ENCODE measurements at regions not wholly inside any gene's neighbourhood (a gene's known extent, or its start where the extent isn't known, plus 50 kb on each side); places are given as distances from the start of the nearest gene placed in this dataset.

GRCh38 chr13:22028831-22029230 lies 358.0 kb downstream of the FGF9 start:
- Histone ChIP-seq H2AFZ (ENCODE audit: low read length) (no peak overlapping the region), H3K23me2 (ENCODE audit: low read depth, low read length) (no peaks in the 10 kb centered on the region), H4K91ac (replicated peaks; ENCODE audit: insufficient read length, low read length) (no peak overlapping the region), H4K5ac (ENCODE audit: insufficient read length, low read depth, low read length) (no peak overlapping the region), H4K20me1 (replicated peaks in 1 of 2; ENCODE audit: control insufficient read depth in 1 of 2, insufficient read depth in 2 of 2, low read length in 2 of 2) (peaks cover 0 to 1% of the 10 kb centered on the region in 2 experiments), H3K36me3 (ENCODE audit: control insufficient read depth in 2 of 4, insufficient read depth in 4 of 4, low read length in 3 of 4) (no peaks in the 10 kb centered on the region), H3K4me1 (replicated peaks in 1 of 4; ENCODE audit: control insufficient read depth in 3 of 4, insufficient read depth in 4 of 4, low read length in 3 of 4) (no peaks in the 10 kb centered on the region), H3K23ac (ENCODE audit: insufficient read length) (no peak overlapping the region), H3K4ac (replicated peaks; ENCODE audit: insufficient read length, low read depth, low read length) (no peak overlapping the region), H3K14ac (ENCODE audit: insufficient read length) (no peak overlapping the region), H2BK15ac (ENCODE audit: low read length) (no peak overlapping the region), H3K9ac (replicated peaks in 1 of 4; ENCODE audit: extremely low read depth in 1 of 4, low read depth in 3 of 4, low read length in 3 of 4) (no peak overlapping the region), H2BK120ac (replicated peaks; ENCODE audit: low read depth, low read length) (no peak overlapping the region), H3K18ac (ENCODE audit: extremely low read depth, low read length) (no peak overlapping the region), H3K79me2 (ENCODE audit: control insufficient read depth in 1 of 2, insufficient read depth in 2 of 2, low read length in 2 of 2) (no peaks in the 10 kb centered on the region), H3K9me3 (ENCODE audit: insufficient read depth in 2 of 2, low read depth in 1 of 2, low read length in 1 of 2) (no peaks in the 10 kb centered on the region), H3K79me1 (ENCODE audit: low read depth, low read length) (no peaks in the 10 kb centered on the region), H4K8ac (ENCODE audit: extremely low read depth, insufficient read depth, low read length) (no peak overlapping the region), H2AK5ac (ENCODE audit: low read depth, low read length) (no peak overlapping the region), H2BK20ac (ENCODE audit: low read length) (no peak overlapping the region), H3K27ac (ENCODE audit: low read depth, low read length) (no peak overlapping the region), H2BK5ac (ENCODE audit: low read depth, low read length) (no peak overlapping the region), H3K4me2 (ENCODE audit: insufficient read depth in 1 of 2, low read depth in 2 of 2, low read length in 2 of 2) (no peak overlapping the region), H3K4me3 (ENCODE audit: extremely low read depth in 1 of 4, insufficient read depth in 2 of 4, low read depth in 3 of 4, low read length in 4 of 4) (no peak overlapping the region), H3K56ac (replicated peaks; ENCODE audit: insufficient read length, low read depth, low read length) (no peak overlapping the region), H3K27me3 (replicated peaks in 1 of 4; ENCODE audit: control insufficient read depth in 3 of 4, extremely low read depth in 1 of 4, insufficient read depth in 3 of 4, low read length in 3 of 4) (no peaks in the 10 kb centered on the region; a peak in 1 of 7 replicates), H2BK12ac (ENCODE audit: low read depth, low read length) (no peak overlapping the region)
- 89% methylated on average over 6 of the region's 7 CpGs; no CpG with 5 or more reads in 1 of the 2 experiments for WGBS, 2 experiments (ENCODE audit: extremely low coverage in 1 of 2, insufficient coverage in 1 of 2, insufficient read length in 1 of 2, insufficient replicate concordance in 2 of 2, low coverage in 1 of 2, low lambda C conversion rate in 2 of 2, missing lambda C conversion rate in 1 of 2)
- DNase-seq (ENCODE audit: low read depth in 1 of 2, low spot score in 2 of 2): no peak
- ChIA-PET POLR2A (ENCODE audit: partially characterized antibody) (no interaction called here), CTCF (ENCODE audit: partially characterized antibody) (interaction anchor here (0.6 to 0.9 kb wide), 2 partner anchors 11 to 391 kb away, joined by 3 read pairs; no protein-coding TSS in a partner anchor)
- no peak for FAIRE-seq
- TF ChIP-seq CEBPB (IDR thresholded peaks at IDR 0.05; ENCODE audit: low read depth, low read length) (no peak), CREB1 (IDR thresholded peaks at IDR 0.05) (no peak), MAX (IDR thresholded peaks at IDR 0.05) (no peak), JUN (IDR thresholded peaks at IDR 0.05; ENCODE audit: low read depth, low read length) (no peak)
